Mucosa of descending colon (tissue), 3 donors: ENCODE measurements at regions not wholly inside any gene's neighbourhood (a gene's known extent, or its start where the extent isn't known, plus 50 kb on each side); places are given as distances from the start of the nearest gene placed in this dataset.
"Not testable (repeated sequence)": the region's sequence is repeated elsewhere in the genome, so short reads cannot be mapped to it uniquely, and the experiment has no call there.

ENCODE experiments used
- ATAC-seq: fragments of 200-7000 bp; cut with Tn5 transposase; one replicate; pipeline ENCODE4 v1.9.1; 2020; ENCODE audit warnings: mild to moderate bottlenecking, moderate library complexity
- DNase-seq, 3 donors: peaks; one replicate each; pipeline ENCODE4 v3.0.0-alpha.2; 2020
- H3K36me3 ChIP-seq: fragments of 200-600 bp; one replicate; pipeline ENCODE4 v1.8.0; 2021; ENCODE audit warnings: low read depth, mild to moderate bottlenecking
- H3K4me1 ChIP-seq: fragments of 200-600 bp; one replicate; pipeline ENCODE4 v1.8.0; 2021; ENCODE audit warnings: low read depth, mild to moderate bottlenecking
- H3K4me3 ChIP-seq: fragments of 200-600 bp; one replicate; pipeline ENCODE4 v1.8.0; 2021; ENCODE audit warnings: mild to moderate bottlenecking
- H3K9me3 ChIP-seq: fragments of 200-600 bp; one replicate; pipeline ENCODE4 v1.8.0; 2021; ENCODE audit warnings: mild to moderate bottlenecking
- CTCF ChIP-seq: fragments of 200-600 bp; IDR thresholded peaks from one replicate; pipeline ENCODE4 v1.8.0; 2022; ENCODE audit warnings: antibody characterized with exemption, mild to moderate bottlenecking
- intact Hi-C, 2 donors: fragments of 100-400 bp; cut with DNase I in 1 of 2; cut with micrococcal nuclease in 1 of 2; formaldehyde crosslinking; loops; one replicate each; pipeline versions ENCODE4 v1.11.0 to v1.11.1; 2022; cut with DNase I, micrococcal nuclease
- donor health status: DM: no; HTN: no; CAD: no; lungs with moderate emphysema.
- donor health status: DM: no; HTN: no; CAD: no.
- donor health status: DM: no; HTN: yes; CAD: no.

GRCh38 chr19:29886586-29886985 lies 55.5 kb upstream of the URI1 start:
- no peak for ATAC-seq
- Histone ChIP-seq H3K9me3 (no peaks in the 10 kb centered on the region), H3K36me3 (no peaks in the 10 kb centered on the region), H3K4me3 (no peak overlapping the region), H3K4me1 (no peaks in the 10 kb centered on the region)
- TF ChIP-seq CTCF, result no peak
- intact Hi-C loops, result no loop called here
- DNase-seq, result no peak

GRCh38 chr19:29887442-29887855 lies 54.6 kb upstream of the URI1 start:
- H3K9me3 ChIP-seq, result no peaks in the 10 kb centered on the region
- no peak for DNase-seq
- H3K4me3 ChIP-seq, result no peak overlapping the region
- H3K4me1 ChIP-seq, result no peaks in the 10 kb centered on the region
- peak; percentile 18 for ATAC-seq
- intact Hi-C loops, result no loop called here
- TF ChIP-seq CTCF, result no peak
- H3K36me3 ChIP-seq, result no peaks in the 10 kb centered on the region

- H3K4me3 ChIP-seq, ATAC-seq, H3K36me3 ChIP-seq, H3K4me1 ChIP-seq, H3K9me3 ChIP-seq, DNase-seq, intact Hi-C loops: not testable (repeated sequence)
Measured at GRCh38 chr19:29888047-29888446, 54.0 kb upstream of the URI1 start.

- no peak overlapping the region for H3K4me3 ChIP-seq
- H3K4me1 ChIP-seq, result no peaks in the 10 kb centered on the region
- H3K36me3 ChIP-seq, result no peaks in the 10 kb centered on the region
- intact Hi-C loops, result no loop called here
- DNase-seq, result no peak
- no peak for TF ChIP-seq CTCF
- ATAC-seq, result no peak
- H3K9me3 ChIP-seq, result no peaks in the 10 kb centered on the region
Measured at GRCh38 chr19:29889702-29890101, 52.3 kb upstream of the URI1 start.

GRCh38 chr19:29890392-29890791 lies 51.6 kb upstream of the URI1 start:
- Histone ChIP-seq H3K4me1 (no peaks in the 10 kb centered on the region), H3K4me3 (no peak overlapping the region), H3K36me3 (no peaks in the 10 kb centered on the region), H3K9me3 (no peaks in the 10 kb centered on the region)
- intact Hi-C loops, result no loop called here
- no peak for TF ChIP-seq CTCF
- ATAC-seq (no peak), DNase-seq (no peak)
